Gastrocnemius medialis (tissue), 4 donors: ENCODE measurements at regions not wholly inside any gene's neighbourhood (a gene's known extent, or its start where the extent isn't known, plus 50 kb on each side); places are given as distances from the start of the nearest gene placed in this dataset.

Experiments
- POLR2A ChIP-seq, 2 donors: fragments of 450-650 bp; IDR thresholded peaks; one replicate each; pipeline ENCODE4 v1.6.1; 2017; ENCODE audit warnings: antibody characterized with exemption in 2 of 2, mild to moderate bottlenecking in 2 of 2, moderate library complexity in 2 of 2
- TF ChIP-seq, protein P1 (sequence below), 5 experiments: fragments of 450-650 bp in 3 of 5; fragments of 200-600 bp in 2 of 5; sonication (generic) in 2 of 5; IDR thresholded peaks in 4 of 5; conservative IDR thresholded peaks in 1 of 5; 1 replicate in 4 of 5; 2 replicates in 1 of 5; pipeline ENCODE4 v1.5.1; 2016 to 2019; ENCODE audit warnings: antibody characterized with exemption in 5 of 5, mild to moderate bottlenecking in 3 of 5, moderate library complexity in 3 of 5

DNA sequence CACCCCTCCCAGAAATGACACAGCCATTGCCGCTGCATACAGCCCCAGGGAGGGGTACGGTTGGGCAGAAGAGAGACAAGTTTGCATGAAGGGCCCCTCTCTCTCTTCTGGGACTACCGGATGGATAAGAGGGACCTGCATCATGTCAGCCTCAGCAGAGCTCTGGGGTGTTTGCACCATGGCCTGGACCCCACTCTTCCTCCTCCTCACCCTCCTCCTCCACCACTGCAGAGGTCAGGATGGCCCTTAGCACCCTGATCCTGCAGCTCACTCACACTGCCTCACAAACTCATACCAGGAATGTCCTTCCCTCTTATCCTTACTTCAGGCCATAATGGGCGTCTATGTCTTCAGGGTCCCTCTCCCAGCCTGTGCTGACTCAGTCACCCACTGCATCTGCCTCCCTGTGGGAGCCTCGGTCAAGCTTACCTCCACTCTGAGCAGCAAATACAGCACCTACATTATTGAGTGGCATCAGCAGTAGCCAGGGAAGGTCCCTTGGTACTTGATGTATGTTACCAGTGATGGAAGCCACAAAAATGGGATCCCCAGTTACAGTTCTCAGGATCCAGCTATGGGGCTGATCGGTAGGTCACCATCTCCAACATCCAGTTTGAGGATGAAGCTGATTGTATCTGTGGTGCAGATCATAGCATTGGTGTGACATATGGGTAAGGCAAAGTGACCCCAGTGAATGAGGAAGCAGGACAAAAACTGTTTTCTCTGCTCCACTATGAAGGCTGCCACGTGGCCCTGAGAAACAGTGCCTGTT is 62.2 kb upstream of the VPREB1 start:
- TF ChIP-seq, protein P1, sequence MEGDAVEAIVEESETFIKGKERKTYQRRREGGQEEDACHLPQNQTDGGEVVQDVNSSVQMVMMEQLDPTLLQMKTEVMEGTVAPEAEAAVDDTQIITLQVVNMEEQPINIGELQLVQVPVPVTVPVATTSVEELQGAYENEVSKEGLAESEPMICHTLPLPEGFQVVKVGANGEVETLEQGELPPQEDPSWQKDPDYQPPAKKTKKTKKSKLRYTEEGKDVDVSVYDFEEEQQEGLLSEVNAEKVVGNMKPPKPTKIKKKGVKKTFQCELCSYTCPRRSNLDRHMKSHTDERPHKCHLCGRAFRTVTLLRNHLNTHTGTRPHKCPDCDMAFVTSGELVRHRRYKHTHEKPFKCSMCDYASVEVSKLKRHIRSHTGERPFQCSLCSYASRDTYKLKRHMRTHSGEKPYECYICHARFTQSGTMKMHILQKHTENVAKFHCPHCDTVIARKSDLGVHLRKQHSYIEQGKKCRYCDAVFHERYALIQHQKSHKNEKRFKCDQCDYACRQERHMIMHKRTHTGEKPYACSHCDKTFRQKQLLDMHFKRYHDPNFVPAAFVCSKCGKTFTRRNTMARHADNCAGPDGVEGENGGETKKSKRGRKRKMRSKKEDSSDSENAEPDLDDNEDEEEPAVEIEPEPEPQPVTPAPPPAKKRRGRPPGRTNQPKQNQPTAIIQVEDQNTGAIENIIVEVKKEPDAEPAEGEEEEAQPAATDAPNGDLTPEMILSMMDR (IDR thresholded peaks at IDR 0.05 in 4 of 5, conservative IDR thresholded peaks at IDR 0.05 in 1 of 5) = no peak
- no peak for TF ChIP-seq POLR2A (IDR thresholded peaks at IDR 0.05)
